Prostate gland (tissue), 2 donors: ENCODE measurements at regions not wholly inside any gene's neighbourhood (a gene's known extent, or its start where the extent isn't known, plus 50 kb on each side); places are given as distances from the start of the nearest gene placed in this dataset.

Experiments used
- DNase-seq: peaks from one replicate; pipeline ENCODE4 v3.0.0-alpha.2; 2019; ENCODE audit warnings: low spot score
- H3K27ac ChIP-seq, 2 donors: fragments of 200-600 bp; sonication (generic); 2 replicates each; pipeline ENCODE4 v1.5.1; 2017 to 2019
- H3K27me3 ChIP-seq: fragments of 200-600 bp; sonication (generic); replicated peaks from 2 replicates; pipeline ENCODE4 v1.5.1; 2019; ENCODE audit not compliant: insufficient read depth
- H3K36me3 ChIP-seq, 2 donors: fragments of 200-600 bp; sonication (generic); 1 replicate in 1 of 2; 2 replicates in 1 of 2; pipeline versions ENCODE4 v1.5.1 to v1.8.1; 2017 to 2019
- H3K4me1 ChIP-seq: fragments of 200-600 bp; sonication (generic); replicated peaks from 2 replicates; pipeline ENCODE4 v1.5.1; 2019
- H3K4me3 ChIP-seq, 2 donors: fragments of 200-600 bp; sonication (generic); 2 replicates each; pipeline ENCODE4 v1.5.1; 2017 to 2019
- H3K9me3 ChIP-seq: fragments of 200-600 bp; sonication (generic); 2 replicates; pipeline ENCODE4 v1.5.1; 2017
- CTCF ChIP-seq, 4 experiments: fragments of 200-600 bp in 2 of 4; fragments of 450-650 bp in 2 of 4; sonication (generic) in 2 of 4; IDR thresholded peaks; 1 replicate in 3 of 4; 2 replicates in 1 of 4; pipeline ENCODE4 v1.5.1; 2016 to 2019; ENCODE audit warnings: antibody characterized with exemption in 4 of 4, mild to moderate bottlenecking in 2 of 4, moderate library complexity in 2 of 4
- POLR2A ChIP-seq: fragments of 450-650 bp; IDR thresholded peaks from one replicate; pipeline ENCODE4 v1.6.1; 2016; ENCODE audit warnings: antibody characterized with exemption, mild to moderate bottlenecking
- POLR2AphosphoS5 ChIP-seq: sonication (generic); formaldehyde crosslinking; IDR thresholded peaks from one replicate; pipeline ENCODE4 v1.6.1; 2017; ENCODE audit warnings: antibody characterized with exemption
- WGBS: methylation state at CpG from one replicate; pipeline ENCODE4 v1.1.5; 2018; 5-methylcytosine and 5-hydroxymethylcytosine counted together
- intact Hi-C: fragments of 100-400 bp; cut with DNase I; formaldehyde crosslinking; loops from one replicate; pipeline ENCODE4 v1.14.2; 2022

- Histone ChIP-seq H3K36me3 (no peaks in the 10 kb centered on the region), H3K4me3 (no peak overlapping the region), H3K27ac (no peak overlapping the region), H3K9me3 (no peaks in the 10 kb centered on the region), H3K27me3 (no peaks in the 10 kb centered on the region), H3K4me1 (no peaks in the 10 kb centered on the region)
- TF ChIP-seq CTCF (IDR thresholded peaks at IDR 0.05) (no peak), POLR2AphosphoS5 (no peak), POLR2A (no peak)
- no peak for DNase-seq
- intact Hi-C loops, result no loop called here
- WGBS, result 54% methylated on average over 7 of the region's 7 CpGs
These were observed 273.1 kb upstream of the PIK3R1 start for GRCh38 chr5:67942421-67942820.

GRCh38 chr5:67941614-67942401 lies 273.7 kb upstream of the PIK3R1 start:
- H3K4me1 ChIP-seq, result no peaks in the 10 kb centered on the region
- H3K4me3 ChIP-seq, result no peak overlapping the region
- no peak overlapping the region for H3K27ac ChIP-seq
- intact Hi-C loops, result no loop called here
- DNase-seq, result no peak
- no peaks in the 10 kb centered on the region for H3K36me3 ChIP-seq
- WGBS, result 73% methylated on average over 5 of the region's 5 CpGs
- H3K27me3 ChIP-seq, result no peaks in the 10 kb centered on the region
- H3K9me3 ChIP-seq, result no peaks in the 10 kb centered on the region
- no peak for TF ChIP-seq POLR2AphosphoS5
- TF ChIP-seq POLR2A, result no peak
- no peak for TF ChIP-seq CTCF (IDR thresholded peaks at IDR 0.05)

DNA sequence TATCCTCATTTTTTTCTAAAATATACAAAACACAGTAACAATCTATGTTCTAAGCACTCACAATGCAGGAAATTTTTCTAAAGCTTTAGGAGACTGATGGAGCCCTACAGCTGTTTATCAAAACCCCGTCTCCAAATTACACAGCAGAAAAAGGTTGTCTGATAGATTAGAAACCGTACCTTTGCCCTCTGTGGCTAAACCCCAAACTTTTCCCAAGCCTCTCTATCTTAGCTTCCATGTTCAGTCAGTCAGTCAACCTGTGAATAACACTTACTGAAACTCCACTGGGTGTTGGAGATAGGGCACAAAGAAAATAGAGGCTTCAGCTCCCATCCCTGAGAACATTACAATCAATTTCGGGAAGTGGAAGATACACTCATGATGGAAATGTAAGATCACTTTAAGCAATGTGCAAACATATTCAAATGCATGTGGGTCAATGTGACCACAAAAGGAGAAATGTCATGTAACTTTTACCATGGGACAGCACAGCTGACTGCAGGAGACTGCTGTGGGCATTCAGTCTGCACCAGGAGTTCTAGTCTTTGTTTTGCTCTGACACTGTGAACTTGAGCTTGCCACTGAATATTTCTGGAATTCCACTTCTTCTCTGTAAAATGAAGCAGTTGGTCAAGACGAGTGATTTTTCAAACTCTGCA lies 279.5 kb upstream of the PIK3R1 start:
- H3K4me3 ChIP-seq, result no peak overlapping the region
- no peak for TF ChIP-seq CTCF (IDR thresholded peaks at IDR 0.05)
- TF ChIP-seq POLR2AphosphoS5, result no peak
- TF ChIP-seq POLR2A, result no peak
- no peaks in the 10 kb centered on the region for H3K4me1 ChIP-seq
- H3K9me3 ChIP-seq, result no peaks in the 10 kb centered on the region
- H3K27me3 ChIP-seq, result no peaks in the 10 kb centered on the region
- H3K36me3 ChIP-seq, result no peaks in the 10 kb centered on the region
- DNase-seq, result no peak
- WGBS, result 75% methylated on average over 4 of the region's 4 CpGs
- no peak overlapping the region for H3K27ac ChIP-seq
- intact Hi-C loops, result no loop called here

DNA sequence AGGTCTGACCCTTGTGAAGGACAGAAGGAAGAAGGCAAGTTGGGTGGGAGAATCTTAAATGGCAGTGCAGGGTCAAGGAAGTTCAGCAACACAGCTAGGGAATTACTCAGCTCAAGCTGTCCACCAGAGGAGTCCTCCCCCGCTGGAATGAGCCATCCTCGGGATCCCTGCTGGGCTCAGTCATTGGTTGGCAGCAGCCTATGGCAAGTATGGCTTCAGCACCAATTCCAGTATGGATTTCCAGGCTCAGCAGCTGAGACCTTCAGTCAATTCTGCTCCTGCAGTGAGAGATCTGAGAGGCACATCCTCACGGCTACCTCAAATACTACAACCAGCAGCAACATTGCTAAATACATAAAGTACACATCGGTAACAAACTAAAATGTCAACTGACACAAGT lies 280.6 kb upstream of the PIK3R1 start:
- WGBS, result 92% methylated on average over 4 of the region's 4 CpGs
- Histone ChIP-seq H3K4me3 (no peak overlapping the region), H3K36me3 (no peaks in the 10 kb centered on the region), H3K9me3 (no peaks in the 10 kb centered on the region), H3K27ac (no peak overlapping the region), H3K4me1 (no peaks in the 10 kb centered on the region), H3K27me3 (no peaks in the 10 kb centered on the region)
- no peak for DNase-seq
- intact Hi-C loops, result no loop called here
- TF ChIP-seq POLR2AphosphoS5 (no peak), CTCF (IDR thresholded peaks at IDR 0.05) (no peak), POLR2A (no peak)

GRCh38 chr5:67925511-67925910 lies 290.0 kb upstream of the PIK3R1 start:
- intact Hi-C loops, result no loop called here
- H3K36me3 ChIP-seq, result no peaks in the 10 kb centered on the region
- H3K27me3 ChIP-seq, result no peaks in the 10 kb centered on the region
- 88% methylated on average over 5 of the region's 5 CpGs for WGBS
- H3K27ac ChIP-seq, result no peak overlapping the region
- no peak overlapping the region for H3K4me3 ChIP-seq
- no peaks in the 10 kb centered on the region for H3K4me1 ChIP-seq
- no peak for TF ChIP-seq POLR2AphosphoS5
- no peak for TF ChIP-seq POLR2A
- TF ChIP-seq CTCF (IDR thresholded peaks at IDR 0.05), result no peak
- no peak for DNase-seq
- no peaks in the 10 kb centered on the region for H3K9me3 ChIP-seq
